ENCODE measurements at regions not wholly inside any gene's neighbourhood (a gene's known extent, or its start where the extent isn't known, plus 50 kb on each side); places are given as distances from the start of the nearest gene placed in this dataset.

GRCh38 chr19:30817965-30818567 lies 445.9 kb downstream of the ZNF536 start:
- TF ChIP-seq CTCF (IDR thresholded peaks at IDR 0.05; ENCODE audit: poor library complexity, severe bottlenecking) = no peak
- TF ChIP-seq MXI1 (conservative IDR thresholded peaks at IDR 0.05; ENCODE audit: poor library complexity, severe bottlenecking) = no peak
- TF ChIP-seq SMC3 (conservative IDR thresholded peaks at IDR 0.05; ENCODE audit: poor library complexity) = no peak
- no peak for TF ChIP-seq EZH2 (IDR thresholded peaks at IDR 0.05; ENCODE audit: borderline replicate concordance, insufficient read depth, low read length, poor library complexity, severe bottlenecking)
- no peak for TF ChIP-seq RAD21 (conservative IDR thresholded peaks at IDR 0.05)

Data from neural cell (in vitro differentiated cells).